ENCODE measurements at regions not wholly inside any gene's neighbourhood (a gene's known extent, or its start where the extent isn't known, plus 50 kb on each side); places are given as distances from the start of the nearest gene placed in this dataset.

GRCh38 chr21:28799926-28800325, 192.8 kb downstream of the LTN1 start:
- no peak overlapping the region for H3K27ac ChIP-seq (ENCODE audit: low read depth, low read length)
- H3K4me3 ChIP-seq (ENCODE audit: low read length) = no peak overlapping the region
- Mint-ChIP-seq H3K36me3 (ENCODE audit: low read depth) (no peaks in the 10 kb centered on the region), H3K4me1 (peaks cover under 1% of the 10 kb centered on the region), H3K27ac (no peak overlapping the region), H3K27me3 (ENCODE audit: insufficient read depth) (no peaks in the 10 kb centered on the region), H3K4me3 (no peak overlapping the region), H3K9me3 (no peaks in the 10 kb centered on the region)
- H3K9me3 ChIP-seq (ENCODE audit: control insufficient read depth, low read length) = no peaks in the 10 kb centered on the region
- no peaks in the 10 kb centered on the region for H3K4me1 ChIP-seq (ENCODE audit: control insufficient read depth, insufficient read depth, low read length)
- TF ChIP-seq, protein P1, sequence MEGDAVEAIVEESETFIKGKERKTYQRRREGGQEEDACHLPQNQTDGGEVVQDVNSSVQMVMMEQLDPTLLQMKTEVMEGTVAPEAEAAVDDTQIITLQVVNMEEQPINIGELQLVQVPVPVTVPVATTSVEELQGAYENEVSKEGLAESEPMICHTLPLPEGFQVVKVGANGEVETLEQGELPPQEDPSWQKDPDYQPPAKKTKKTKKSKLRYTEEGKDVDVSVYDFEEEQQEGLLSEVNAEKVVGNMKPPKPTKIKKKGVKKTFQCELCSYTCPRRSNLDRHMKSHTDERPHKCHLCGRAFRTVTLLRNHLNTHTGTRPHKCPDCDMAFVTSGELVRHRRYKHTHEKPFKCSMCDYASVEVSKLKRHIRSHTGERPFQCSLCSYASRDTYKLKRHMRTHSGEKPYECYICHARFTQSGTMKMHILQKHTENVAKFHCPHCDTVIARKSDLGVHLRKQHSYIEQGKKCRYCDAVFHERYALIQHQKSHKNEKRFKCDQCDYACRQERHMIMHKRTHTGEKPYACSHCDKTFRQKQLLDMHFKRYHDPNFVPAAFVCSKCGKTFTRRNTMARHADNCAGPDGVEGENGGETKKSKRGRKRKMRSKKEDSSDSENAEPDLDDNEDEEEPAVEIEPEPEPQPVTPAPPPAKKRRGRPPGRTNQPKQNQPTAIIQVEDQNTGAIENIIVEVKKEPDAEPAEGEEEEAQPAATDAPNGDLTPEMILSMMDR (conservative IDR thresholded peaks at IDR 0.05) = no peak
- H3K9ac ChIP-seq (ENCODE audit: extremely low read depth, low read length, poor library complexity, severe bottlenecking) = no peak overlapping the region
- H3K27me3 ChIP-seq (ENCODE audit: control insufficient read depth, insufficient read depth, low read length, poor library complexity, severe bottlenecking) = no peaks in the 10 kb centered on the region
- H3K36me3 ChIP-seq (ENCODE audit: control insufficient read depth, insufficient read depth, low read length) = no peaks in the 10 kb centered on the region
- no peak for DNase-seq
- WGBS, 2 experiments (ENCODE audit: insufficient coverage in 1 of 2, insufficient read length in 1 of 2) = 92 to 93% methylated on average over 6 to 7 of the region's 7 CpGs

- no peaks in the 10 kb centered on the region for H3K36me3 Mint-ChIP-seq (ENCODE audit: low read depth)
- no peak overlapping the region for H3K27ac ChIP-seq (ENCODE audit: low read depth, low read length)
- no peak overlapping the region for H3K9ac ChIP-seq (ENCODE audit: extremely low read depth, low read length, poor library complexity, severe bottlenecking)
- peaks cover 8% of the 10 kb centered on the region for H3K4me1 Mint-ChIP-seq
- no peak overlapping the region for H3K4me3 Mint-ChIP-seq
- 71 to 89% methylated on average over 1 of the region's 1 CpG for WGBS, 2 experiments (ENCODE audit: insufficient coverage in 1 of 2, insufficient read length in 1 of 2)
- no peaks in the 10 kb centered on the region for H3K9me3 ChIP-seq (ENCODE audit: control insufficient read depth, low read length)
- H3K9me3 Mint-ChIP-seq = no peaks in the 10 kb centered on the region
- no peaks in the 10 kb centered on the region for H3K27me3 Mint-ChIP-seq (ENCODE audit: insufficient read depth)
- H3K27me3 ChIP-seq (ENCODE audit: control insufficient read depth, insufficient read depth, low read length, poor library complexity, severe bottlenecking) = no peaks in the 10 kb centered on the region
- H3K27ac Mint-ChIP-seq = no peak overlapping the region
- H3K4me1 ChIP-seq (ENCODE audit: control insufficient read depth, insufficient read depth, low read length) = no peaks in the 10 kb centered on the region
- no peak for DNase-seq
- H3K4me3 ChIP-seq (ENCODE audit: low read length) = no peak overlapping the region
- no peaks in the 10 kb centered on the region for H3K36me3 ChIP-seq (ENCODE audit: control insufficient read depth, insufficient read depth, low read length)
- TF ChIP-seq, protein P1 (conservative IDR thresholded peaks at IDR 0.05) = no peak
Measured at GRCh38 chr21:28798798-28799197, 193.9 kb downstream of the LTN1 start.

- Mint-ChIP-seq H3K27ac (no peak overlapping the region), H3K27me3 (ENCODE audit: insufficient read depth) (no peaks in the 10 kb centered on the region), H3K4me3 (no peak overlapping the region), H3K4me1 (peaks cover 12% of the 10 kb centered on the region), H3K9me3 (no peaks in the 10 kb centered on the region), H3K36me3 (ENCODE audit: low read depth) (no peaks in the 10 kb centered on the region)
- no peaks in the 10 kb centered on the region for H3K4me1 ChIP-seq (ENCODE audit: control insufficient read depth, insufficient read depth, low read length)
- no peak for DNase-seq
- H3K9me3 ChIP-seq (ENCODE audit: control insufficient read depth, low read length) = no peaks in the 10 kb centered on the region
- no peaks in the 10 kb centered on the region for H3K27me3 ChIP-seq (ENCODE audit: control insufficient read depth, insufficient read depth, low read length, poor library complexity, severe bottlenecking)
- TF ChIP-seq, protein P1 (conservative IDR thresholded peaks at IDR 0.05) = no peak
- no peak overlapping the region for H3K4me3 ChIP-seq (ENCODE audit: low read length)
- no peak overlapping the region for H3K9ac ChIP-seq (ENCODE audit: extremely low read depth, low read length, poor library complexity, severe bottlenecking)
- no peak overlapping the region for H3K27ac ChIP-seq (ENCODE audit: low read depth, low read length)
- no peaks in the 10 kb centered on the region for H3K36me3 ChIP-seq (ENCODE audit: control insufficient read depth, insufficient read depth, low read length)
- whole genome bisulfite sequencing, 2 experiments (ENCODE audit: insufficient coverage in 1 of 2, insufficient read length in 1 of 2) = 95% methylated on average over 1 of the region's 1 CpG; no CpG with 5 or more reads in 1 of the 2 experiments
Measured at GRCh38 chr21:28795251-28795650, 197.4 kb downstream of the LTN1 start.

Data from endodermal cell (in vitro differentiated cells).